ENCODE measurements at regions not wholly inside any gene's neighbourhood (a gene's known extent, or its start where the extent isn't known, plus 50 kb on each side); places are given as distances from the start of the nearest gene placed in this dataset.

DNA sequence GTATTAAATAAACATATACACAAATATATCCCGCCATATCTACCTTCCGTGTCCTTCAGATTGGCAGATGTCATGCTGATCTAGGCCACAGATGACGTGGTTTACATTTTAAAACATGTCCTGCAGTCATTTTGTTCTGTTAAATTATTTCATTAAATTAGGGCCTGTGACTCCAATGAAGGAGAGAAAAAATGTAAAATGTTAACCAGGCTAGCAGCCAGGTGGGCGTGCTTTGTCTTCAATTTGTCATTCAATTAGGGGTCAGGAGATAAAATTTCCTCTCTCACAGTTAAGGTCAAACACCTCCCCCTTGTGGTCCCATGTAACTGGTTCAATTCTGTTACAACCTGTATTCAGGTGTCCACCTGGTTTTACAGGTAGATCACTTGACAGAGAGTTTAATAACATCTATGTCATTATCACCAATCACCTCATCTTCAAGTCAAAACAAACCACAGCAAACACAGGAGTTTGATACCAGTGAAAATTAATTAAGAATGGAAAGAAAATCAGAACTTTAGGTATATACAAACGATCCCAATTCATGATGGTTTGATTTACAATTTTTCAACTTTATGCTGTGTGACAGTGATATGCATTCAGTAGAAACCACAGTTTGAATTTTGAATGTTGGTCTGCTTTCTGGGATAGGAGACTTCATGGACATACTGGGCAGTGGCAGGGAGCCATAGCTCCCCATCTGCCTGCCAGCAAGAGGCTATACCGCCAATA, 339.4 kb downstream of the CMPK2 start:
- DNase-seq (ENCODE audit: low read depth) = no peak

DNA sequence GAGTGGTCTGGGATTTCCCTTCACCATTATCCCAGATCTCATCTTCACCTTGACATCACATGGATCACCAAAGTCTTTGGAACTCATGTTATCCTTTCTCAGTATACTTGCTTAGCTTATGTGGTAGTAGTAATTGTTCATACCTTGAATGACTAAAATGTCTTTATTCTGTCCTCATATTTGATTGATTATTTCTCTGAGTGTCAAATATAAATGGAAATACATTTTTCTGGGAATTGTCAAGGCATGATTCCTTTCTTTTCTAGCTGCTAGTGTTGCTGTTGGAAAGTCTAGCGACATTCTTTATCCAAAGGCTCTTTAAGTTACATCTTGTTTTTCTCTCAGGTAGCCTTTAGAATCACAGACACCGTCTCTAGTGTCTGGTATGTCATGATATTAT, 334.4 kb downstream of the CMPK2 start:
- no peak for DNase-seq (ENCODE audit: low read depth)

DNA sequence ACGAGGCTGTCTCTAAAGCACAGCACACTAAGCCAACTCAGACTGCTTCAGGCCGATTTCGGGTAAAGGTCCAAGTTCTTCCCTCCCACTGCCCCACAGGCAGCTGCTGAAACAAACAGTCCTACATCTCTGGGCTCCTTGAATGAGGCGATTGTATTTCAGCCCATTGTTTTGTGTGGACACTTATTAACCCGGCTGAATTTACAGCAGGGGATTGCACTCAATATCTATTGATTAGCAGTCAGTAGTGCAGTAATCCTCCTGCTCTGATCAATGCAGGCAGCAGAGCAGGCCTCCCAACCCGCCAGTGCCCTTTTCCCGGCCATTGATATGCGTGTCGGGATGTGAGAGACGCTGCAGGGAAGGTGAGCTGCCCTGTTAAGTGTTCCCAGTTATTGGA, 330.1 kb downstream of the CMPK2 start:
- DNase-seq (ENCODE audit: low read depth) = no peak

DNA sequence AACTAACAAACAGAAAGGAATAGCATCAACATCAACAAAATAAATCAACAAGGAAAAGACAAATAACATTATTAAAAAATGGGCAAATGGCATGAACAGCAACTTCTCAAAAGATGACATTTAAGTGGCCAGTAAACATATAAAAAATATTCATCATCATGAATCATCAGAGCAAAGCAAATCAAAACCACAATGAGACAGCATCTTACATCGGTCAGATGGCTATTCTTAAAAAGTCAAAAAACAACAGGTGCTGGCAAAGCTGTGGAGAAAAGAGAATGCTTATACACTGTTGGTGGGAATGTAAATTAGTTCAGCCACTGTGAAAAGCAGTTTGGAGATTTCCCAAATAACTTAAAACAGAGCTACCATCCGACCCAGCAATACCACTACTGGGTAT, 327.1 kb downstream of the CMPK2 start:
- DNase-seq (ENCODE audit: low read depth) = no peak

DNA sequence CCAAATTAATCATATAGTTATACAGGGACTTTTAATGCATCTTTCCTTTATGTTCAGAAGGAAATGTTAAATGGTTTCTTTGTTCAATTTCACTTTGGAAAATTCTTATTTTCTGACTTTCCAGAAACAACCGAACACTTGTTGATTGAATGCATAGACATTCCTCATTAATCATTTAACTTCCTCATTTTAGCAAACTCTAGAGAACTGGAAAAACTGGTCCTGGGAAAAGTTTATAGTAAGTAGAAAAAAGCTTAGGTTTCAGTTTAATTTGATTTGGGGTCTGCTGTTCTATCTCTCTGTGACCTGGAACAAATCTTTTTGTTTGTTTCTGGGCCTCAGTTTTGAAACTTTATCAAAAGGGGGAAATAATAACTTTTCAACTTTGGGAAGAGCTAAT, 320.4 kb downstream of the CMPK2 start:
- no peak for DNase-seq (ENCODE audit: low read depth)

DNA sequence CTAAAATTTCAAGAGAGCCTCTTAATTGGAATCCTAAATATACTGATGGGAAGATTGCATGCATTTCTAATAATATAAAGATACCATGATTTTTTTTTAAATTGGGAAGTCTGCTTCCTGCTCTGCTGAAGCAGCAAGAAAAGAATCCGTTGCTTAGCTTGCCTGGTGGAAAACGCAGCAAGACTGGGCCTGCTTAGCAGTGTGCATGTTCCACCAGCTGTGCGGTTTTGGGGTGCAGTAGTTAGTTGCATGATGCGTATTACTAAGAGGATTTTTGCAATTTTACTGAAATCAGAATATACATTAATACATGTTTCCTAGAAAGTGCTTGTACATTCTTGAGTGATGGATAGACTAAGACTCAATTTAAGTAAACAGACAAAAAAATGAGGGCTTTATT, 319.9 kb downstream of the CMPK2 start:
- DNase-seq (ENCODE audit: low read depth) = no peak

DNA sequence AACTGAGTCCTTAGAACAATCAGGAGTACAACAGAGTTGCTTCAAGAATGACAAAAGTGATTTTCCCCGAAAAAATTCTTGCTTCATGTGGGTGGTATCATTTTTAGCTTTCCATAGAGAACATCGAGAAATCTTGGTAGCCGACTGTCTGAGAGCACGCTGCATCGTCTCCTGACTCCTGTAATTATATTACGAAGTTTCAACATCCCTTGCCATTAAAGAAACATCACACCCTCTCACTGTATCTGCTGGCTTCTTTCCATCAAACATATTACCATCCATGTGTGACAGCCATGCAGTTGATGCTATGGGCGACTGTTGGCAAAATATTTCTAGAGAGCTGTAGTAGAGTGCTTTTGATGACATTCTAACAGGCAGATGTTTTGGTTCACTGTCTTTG, 311.2 kb downstream of the CMPK2 start:
- DNase-seq (ENCODE audit: low read depth) = no peak

DNA sequence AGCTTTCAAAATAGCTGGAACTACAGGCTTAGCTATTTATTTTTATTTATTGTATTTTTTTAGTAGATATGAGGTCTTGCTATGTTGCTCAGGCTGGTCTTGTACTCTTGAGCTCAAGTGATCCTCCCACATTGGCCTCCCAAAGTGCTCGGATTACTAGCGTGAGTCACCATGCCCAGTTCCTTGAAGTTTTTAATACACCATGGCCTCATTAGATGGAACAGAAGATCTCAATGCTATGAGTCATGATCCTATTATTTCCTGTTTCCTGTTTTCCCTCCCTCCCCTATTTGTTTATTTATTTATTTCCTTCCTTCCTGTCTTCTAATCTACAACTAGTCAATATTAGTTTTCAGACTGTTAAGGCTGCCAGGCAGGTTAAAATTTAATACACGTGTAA, 309.0 kb downstream of the CMPK2 start:
- no peak for DNase-seq (ENCODE audit: low read depth)

DNA sequence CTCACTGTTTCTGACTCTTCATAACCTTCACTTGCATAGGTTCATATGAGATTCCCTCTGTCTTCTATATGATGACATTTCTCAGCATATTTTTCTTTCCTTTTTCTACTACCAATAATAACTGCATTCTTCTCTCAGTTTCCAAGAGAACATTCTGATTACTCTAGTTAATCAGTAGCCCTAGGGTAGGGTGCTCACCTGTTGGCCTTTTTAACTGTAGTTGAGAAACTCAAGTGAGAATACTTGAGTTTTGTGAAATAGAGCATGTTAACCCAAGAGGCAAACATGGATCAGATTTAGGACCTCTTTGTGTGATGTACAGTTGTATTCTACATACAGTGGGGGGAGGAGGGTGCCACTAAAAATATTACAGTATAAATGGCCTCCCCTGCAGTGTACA, 308.0 kb downstream of the CMPK2 start:
- DNase-seq (ENCODE audit: low read depth) = no peak

DNA sequence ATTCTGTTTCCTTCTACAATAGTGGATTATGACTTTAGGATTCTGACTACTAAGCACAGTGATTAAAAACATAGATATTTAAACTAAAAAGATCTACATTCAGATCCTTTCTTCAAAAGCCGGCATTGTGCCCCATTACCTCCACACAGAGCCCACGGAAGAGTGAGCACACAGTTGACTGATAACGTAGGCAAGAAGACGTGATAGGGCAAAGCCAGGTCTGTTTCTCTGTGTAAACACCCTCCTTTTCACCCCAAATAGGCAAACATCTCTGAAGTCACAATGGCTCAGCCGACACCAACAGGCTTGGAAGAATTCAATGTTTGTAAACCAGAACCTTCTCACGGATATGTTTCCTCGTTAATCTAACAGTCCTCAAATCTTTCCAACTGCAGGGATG, 302.9 kb downstream of the CMPK2 start:
- DNase-seq (ENCODE audit: low read depth) = no peak

DNA sequence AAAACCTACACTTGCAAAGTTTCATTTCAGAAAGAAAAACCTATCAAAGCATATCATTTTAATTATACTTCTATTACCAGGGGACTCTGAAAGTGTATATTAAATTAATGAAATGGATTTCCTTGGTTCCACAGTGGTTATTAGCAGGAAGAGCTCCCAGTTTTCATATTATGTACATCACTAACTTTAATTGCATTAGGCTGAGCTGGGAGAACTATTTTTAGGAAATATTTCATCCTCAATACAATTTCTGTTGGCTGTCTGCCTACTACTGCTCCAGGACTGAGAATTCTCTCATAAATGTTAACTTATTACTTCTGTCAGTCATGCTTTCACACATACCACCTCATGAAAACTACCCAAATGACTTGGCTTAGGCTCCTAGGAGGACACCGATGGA, 301.4 kb downstream of the CMPK2 start:
- no peak for DNase-seq (ENCODE audit: low read depth)

DNA sequence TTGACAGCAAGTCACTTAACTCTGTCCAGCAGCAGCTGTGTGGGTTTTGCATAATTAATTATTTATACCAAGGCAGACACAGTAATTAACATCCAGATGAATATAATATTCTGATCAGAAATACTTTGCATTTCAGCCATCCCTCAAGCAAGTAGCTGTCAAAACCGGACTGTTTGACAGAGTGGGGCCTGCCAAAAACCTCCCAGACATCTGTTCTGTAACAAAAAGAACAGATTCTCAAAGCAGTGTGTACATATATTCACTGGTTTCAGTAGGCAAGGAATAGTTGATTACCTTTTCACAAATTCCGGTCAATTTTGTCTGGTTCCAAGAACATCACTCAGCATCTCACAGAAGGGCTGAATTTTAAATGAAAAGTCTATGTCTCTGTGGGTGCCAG, 291.6 kb downstream of the CMPK2 start:
- DNase-seq (ENCODE audit: low read depth) = no peak

DNA sequence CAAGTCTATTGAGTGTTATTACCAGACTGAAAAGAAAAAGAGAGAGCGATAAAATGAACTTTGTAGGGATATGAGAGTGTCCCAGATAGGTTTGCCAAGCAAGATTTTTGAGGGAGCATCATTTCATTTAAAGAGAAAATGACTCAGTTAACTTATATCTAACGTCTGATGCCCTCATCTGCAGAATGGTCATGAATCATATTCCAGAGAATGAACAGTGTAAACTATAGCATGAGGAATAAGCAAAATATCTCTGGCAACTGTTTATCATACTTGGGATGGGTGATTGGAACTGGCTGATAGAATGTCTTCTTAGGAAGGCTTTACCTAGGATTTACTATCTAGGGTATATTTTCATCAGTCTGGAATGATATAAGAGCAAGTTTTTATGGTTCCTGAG, 289.4 kb downstream of the CMPK2 start:
- DNase-seq (ENCODE audit: low read depth) = no peak

DNA sequence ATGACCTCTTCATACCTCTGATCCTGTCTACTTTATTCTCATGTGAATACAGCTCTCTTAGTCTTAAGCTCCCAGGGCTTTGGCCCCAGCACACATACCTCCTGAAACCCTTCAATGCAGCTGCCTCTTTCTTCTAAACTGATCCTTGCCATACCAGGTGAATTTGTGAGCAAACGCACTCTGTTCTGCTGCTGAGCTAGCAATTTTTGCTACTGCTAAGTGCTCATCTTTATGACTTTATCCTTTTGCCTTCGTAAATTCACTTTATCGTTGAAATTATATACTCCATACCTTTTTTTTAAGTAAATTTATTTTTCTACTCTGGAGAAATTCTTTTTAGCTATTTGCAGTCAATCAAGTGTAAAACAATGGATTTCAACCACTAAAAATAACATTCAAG, 287.7 kb downstream of the CMPK2 start:
- DNase-seq (ENCODE audit: low read depth) = no peak

DNA sequence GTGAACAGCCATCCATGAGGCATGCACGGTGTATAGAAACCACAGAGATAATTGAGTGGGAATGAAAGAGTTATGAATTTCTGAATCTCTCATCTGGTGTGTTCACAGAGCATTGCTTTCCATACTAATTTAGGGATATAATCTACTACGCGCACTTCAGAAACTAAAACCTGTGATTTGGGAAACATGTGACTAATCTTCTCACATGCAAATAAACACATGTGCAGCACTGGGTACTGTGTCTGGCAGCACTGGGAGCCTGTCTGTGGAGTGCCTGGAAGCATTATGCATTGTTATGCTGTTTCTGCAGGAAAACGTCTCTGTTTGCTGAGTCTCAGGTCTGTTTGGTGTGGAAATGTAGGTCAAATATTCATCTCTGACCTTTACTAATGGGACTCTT, 287.3 kb downstream of the CMPK2 start:
- DNase-seq (ENCODE audit: low read depth) = no peak

DNA sequence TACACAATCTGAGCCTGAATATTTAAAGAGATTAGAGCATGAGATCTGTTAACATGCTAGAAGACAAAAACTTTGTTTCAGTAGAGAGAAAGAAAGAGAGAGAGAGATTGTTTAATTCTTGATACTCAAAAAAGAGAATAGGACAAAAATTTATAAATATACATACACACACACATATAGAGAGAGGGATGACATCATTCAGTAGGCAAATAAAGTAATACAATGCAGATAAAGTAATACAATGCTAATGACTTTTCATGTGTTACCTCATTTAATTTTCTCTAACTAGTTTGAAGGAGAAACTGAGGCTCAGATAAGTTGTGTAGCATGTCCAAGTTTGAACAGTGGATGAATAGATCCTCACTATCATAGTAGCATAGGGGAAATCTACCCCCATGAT, 286.4 kb downstream of the CMPK2 start:
- no peak for DNase-seq (ENCODE audit: low read depth)

DNA sequence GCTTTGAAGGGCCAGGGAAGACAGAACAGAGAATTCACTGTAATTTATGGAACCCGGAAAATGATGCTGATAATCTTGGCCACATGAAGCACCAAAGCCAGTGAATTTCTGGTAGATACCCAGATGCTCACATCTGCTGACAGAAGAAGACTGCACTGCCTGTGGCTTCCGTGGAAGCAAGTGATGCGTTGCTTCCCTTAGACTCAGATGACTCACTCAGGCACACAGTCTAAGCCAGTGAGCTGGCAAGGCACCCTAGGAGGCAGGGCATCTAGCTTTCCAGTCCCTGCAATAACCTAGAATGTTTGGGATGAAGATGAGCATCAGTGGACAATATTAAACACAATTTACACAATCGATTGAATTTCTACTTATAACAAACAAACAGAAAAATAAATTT, 284.7 kb downstream of the CMPK2 start:
- DNase-seq (ENCODE audit: low read depth) = no peak

DNA sequence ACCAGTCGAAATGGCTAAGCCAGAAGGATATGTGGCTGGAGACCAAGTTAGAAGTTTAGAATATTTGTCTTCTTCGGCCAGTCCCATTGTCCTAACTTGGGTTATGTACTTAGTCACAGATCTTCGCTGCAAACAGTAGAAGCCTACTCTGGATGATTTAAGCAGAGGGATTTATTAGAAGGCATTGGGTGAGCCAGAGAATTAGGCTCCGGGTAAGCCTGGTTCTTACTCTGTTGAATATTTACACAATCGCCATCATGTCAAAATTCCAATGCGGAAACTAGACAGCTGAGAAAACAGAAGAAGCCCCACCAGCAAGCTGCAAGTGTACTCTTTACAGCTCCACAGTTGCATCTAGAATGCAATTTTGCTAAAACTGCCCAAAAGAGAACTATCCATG, 276.6 kb downstream of the CMPK2 start:
- no peak for DNase-seq (ENCODE audit: low read depth)

DNA sequence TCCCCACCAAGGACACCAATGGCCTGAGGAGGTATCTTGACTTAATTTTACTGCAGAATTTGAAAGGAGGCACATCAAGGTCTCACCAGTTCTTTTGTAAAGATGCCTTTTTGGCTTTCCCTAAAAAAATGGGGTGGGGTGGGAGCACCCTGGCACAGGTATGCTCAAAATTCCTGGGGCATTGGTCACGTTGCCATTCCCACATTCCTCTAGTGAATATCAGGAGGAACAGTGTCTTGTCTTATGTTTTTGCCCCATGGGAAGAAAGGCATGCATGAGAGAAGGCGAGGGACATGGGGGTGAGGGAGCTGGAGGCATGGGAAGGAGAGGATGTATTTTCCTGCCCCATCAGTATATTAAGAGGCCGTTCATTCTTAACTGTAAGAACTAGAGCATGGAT, 275.3 kb downstream of the CMPK2 start:
- DNase-seq (ENCODE audit: low read depth) = no peak

DNA sequence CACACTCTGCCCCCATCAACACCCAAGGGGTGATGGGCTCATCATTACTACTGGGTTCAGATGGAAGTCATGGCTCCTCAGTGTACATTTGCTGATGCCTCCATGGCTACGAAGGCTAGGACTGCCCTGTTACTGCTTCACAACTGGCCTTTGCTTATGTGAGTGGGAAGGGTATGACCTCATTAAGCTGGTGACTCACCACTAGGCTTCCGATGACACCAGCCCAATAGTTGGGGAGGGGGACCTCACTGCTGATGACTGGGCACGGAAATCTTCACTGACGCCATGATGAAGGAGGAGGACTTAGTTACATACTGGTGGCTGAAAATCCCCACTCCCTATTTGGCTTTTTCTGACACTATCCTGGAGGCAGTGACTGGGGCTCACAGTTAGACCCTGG, 263.2 kb downstream of the CMPK2 start:
- DNase-seq (ENCODE audit: low read depth) = no peak

DNA sequence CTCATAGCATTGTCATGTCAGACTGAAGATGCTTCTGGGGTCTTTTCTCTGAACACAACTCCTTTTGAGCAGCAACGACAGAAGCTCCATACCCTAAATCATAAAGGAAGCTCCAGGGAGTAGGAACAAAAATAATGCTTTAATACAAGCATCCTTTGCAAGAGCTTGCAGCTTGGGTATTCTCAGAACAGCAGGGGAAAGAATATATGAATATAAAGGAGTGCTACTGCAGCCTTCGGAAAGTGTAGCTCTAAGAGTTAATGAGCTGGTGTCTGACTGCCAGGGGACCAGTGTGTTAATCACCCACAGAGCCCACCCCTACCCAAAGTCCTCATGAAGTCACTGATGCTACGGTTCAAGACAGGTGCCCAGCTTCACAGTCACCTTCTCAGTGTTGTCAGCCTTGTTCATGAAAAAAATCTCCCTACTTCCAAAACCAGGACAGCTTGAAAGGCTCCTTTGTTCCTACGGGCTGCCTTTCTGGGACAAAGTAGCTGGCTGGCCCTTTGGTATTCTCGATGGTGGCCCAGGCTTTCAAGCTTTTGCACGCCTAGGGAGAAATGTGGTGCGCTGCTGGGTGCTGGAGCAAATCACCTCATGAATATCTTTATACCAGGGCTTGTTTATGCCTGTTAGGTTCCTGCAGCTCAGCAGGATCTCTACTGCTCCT, 259.7 kb downstream of the CMPK2 start:
- no peak for DNase-seq (ENCODE audit: low read depth)

DNA sequence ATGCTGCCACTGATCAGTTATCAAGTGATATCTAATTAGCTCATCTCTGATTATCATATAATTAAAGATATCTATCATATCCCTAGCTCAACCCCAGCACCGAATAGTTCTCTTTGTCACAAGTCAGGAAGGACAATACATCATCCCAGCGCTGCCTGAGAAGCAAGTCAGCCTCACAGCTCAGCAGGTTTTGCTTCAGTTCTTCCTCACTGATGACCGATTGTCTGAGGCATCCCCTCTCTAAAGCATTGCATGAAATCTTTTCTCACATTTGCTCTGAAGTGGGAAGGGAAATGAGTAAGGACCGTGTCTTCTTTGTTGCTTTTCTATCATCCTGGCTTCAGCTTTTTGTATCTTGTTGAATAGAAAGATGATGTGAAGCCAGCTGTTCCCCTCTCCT, 247.9 kb downstream of the CMPK2 start:
- DNase-seq (ENCODE audit: low read depth) = no peak

DNA sequence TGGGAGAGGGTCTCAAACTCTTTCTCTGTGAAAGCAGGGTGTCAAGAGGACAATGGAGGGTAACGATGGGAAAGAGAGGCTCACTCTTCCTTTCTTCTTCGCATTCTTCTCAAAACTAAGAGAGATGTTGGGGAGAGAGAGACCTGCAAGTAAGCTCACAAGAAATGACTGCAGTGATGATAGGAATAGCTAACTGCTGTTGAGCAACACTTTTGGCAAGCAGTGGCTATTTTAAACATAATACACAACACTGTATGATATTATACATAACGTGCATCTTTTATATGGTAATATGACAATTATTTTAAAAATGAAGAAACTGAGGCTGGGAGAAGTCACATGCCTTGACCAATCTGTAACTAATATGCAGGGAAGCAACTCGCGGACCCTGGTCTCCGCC, 247.5 kb downstream of the CMPK2 start:
- no peak for DNase-seq (ENCODE audit: low read depth)

DNA sequence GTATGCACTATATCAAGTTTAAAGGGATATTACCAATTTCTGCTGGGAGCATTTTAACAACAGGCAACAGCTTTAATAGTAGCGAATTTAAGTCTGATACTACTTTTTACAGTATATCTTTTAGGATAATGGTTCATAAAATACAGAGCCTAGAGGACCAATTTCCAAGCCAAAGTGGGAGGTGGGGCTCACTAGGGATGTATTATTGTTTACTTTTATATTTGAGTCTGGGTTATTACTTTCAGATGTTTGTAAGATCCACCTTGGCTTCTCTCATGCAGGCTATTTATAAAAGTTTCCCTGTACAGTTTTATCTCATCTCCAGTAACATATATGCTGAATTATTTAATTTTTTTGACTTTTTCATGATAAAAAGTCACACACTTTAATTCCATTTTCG, 242.0 kb downstream of the CMPK2 start:
- no peak for DNase-seq (ENCODE audit: low read depth)
